NK-92 (cell line): ENCODE measurements at regions not wholly inside any gene's neighbourhood (a gene's known extent, or its start where the extent isn't known, plus 50 kb on each side); places are given as distances from the start of the nearest gene placed in this dataset.

Experiments
- DNase-seq: peaks from one replicate; lab custom pipeline; 2025; ENCODE audit not compliant: unreplicated experiment; lab: John Stamatoyannopoulos, UW

DNA sequence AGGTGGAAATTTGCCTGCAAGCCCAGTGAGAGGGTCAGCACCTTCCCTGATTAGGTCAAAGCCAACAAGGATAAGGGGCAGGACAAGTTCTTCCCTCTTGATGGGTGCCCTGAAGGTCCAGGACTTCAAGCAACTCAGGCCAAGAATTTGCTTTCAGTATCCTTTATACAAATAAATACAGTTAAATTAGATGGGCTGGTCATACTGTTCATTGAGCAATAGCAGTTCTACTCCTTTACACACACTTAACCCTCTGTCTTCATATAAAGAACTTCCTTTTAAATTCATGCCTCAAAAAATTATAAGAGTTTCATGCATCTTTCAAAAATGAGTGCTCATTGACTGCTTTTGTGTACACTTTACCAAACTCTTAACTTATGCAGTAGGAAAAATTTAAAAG, 392.0 kb downstream of the SPRY1 start:
- no peak for DNase-seq

DNA sequence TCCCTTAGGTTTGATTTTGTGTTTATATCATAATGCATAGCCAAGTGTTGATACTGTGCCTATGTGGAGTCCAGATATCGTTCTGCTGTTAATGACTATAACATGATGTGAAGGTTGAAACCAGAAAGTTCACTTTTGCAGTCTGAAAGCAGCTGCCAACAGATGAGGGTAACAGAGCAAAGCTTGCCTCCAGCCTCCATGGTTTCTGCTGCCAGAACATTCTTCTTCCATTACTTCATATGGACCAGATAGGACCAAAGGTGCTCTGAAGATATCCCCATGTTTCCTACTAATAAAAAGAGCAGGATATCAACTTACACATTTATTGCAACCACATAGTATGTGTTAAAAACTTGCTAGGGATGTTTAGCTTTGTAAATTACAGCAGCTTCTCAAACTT, 394.1 kb downstream of the SPRY1 start:
- no peak for DNase-seq

DNA sequence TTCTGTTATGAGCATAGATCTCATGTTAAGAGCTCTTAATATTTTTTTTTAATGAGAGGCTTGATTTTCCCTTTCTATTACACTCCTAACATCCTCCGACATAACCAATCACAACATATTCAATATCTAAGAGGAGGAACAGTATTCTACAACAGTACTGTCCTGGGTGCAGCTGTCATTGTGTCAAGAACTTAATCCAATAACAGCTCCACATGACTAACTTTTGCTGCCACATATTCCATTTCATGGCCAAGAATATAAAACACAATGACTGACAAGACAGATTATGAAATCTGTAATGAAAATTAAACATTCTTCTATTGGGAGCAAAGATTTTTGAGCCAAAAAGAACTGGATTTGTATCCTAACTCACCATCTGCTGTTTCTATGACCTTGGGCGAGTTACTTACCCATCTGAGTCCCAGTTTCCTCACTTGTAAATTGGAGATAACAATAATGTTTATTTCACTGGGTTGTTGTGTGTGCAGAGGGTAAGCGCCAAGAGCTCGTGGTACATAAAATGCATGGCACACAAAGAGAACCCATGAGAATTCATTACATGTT, 405.6 kb downstream of the SPRY1 start:
- DNase-seq = no peak

DNA sequence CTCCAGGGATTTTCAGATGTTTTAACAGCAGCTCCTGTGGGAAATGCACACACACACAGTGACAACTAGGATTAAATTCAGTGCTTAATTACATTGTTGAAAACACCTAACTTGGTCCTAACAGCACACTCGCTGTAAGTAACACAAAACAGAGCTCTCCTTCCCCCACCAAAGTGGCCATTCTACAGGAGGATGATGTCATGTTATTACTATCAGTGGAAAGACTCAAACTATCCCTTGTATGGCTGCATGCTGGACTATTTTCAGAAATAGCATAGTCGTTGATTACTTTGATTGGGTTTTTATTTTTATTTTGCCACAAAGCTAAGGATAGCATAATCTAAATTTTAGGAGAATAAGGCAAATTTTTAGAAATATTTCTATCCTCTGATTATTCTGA, 406.3 kb downstream of the SPRY1 start:
- no peak for DNase-seq

DNA sequence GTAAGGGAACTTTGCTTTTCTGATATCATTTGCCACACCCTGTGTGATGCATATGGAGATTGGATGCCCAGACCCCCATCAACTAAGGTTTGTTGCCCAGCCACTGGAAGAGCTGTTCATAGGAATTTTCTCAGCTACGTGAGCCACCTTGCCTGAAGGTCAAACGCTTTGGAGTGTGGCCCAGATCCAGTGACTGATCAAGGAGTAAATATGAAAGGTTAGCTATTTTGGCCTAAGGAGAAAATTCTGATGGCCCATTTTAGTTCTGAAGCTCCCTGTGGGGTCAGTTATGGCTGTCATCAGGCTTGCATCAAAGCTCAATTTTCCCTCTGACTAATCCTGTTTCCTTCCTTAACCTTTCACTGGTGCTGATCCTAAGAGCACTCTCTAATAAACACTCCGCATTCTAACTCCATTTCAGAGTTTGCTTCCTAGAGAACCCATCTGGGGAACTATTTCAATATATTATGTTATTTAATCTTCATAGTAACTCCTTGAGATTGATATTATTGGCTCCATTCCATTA, 407.7 kb downstream of the SPRY1 start:
- DNase-seq = no peak

DNA sequence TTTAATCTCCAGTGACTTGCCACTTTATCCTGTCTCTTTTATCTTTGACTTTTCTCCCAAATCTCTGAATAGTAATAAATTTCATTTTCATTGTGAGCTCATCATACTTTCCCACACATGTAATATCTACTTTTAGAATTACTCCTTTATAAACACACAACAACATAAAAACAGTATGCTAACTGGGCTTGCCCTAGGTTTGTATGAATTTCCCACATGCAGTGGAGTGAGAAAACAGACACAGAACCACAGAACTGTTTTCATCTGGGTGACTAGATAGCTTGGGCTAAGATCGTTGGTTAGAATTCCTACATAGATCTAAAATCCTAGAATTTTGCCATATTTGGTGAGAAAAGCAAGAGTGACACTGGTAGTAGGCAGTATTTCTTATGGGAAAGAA, 409.5 kb downstream of the SPRY1 start:
- DNase-seq = no peak

DNA sequence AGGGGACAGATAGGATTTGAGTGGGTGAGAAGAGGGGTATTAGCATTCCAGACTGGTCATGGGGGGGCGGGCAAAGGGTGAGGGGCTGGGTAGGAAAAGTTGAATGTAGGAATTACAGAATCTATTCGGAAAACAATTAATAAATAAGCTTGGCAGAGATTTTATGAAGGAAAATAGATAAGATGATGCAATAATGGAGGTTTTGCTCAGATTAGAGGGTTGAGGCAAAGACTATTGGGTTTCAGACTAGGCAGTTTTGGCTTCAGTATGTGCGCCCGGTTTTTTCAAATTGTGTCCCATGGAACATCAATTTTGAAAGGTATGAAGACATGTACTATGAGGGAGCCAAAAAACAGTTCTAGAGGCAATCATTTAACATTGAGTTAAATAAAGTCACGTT, 410.6 kb downstream of the SPRY1 start:
- DNase-seq = no peak

DNA sequence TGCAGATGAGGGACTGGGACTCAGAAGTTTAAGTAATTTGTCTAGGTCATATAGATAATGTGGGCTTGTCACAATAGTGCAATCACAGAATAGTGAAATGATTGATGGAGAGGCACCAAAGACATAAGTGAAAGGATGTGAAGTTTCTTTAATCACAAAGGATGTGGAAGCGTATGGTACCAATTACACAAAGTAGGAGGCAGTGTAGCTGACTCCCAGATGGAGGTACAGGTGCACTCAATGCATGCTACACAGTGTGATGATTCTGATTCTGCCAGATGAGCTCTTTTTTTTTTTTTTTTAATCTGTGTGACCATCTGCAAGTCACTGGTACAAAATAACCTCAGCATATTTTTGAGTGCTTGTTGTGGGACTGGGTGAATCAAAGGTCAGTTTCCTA, 411.3 kb downstream of the SPRY1 start:
- no peak for DNase-seq

DNA sequence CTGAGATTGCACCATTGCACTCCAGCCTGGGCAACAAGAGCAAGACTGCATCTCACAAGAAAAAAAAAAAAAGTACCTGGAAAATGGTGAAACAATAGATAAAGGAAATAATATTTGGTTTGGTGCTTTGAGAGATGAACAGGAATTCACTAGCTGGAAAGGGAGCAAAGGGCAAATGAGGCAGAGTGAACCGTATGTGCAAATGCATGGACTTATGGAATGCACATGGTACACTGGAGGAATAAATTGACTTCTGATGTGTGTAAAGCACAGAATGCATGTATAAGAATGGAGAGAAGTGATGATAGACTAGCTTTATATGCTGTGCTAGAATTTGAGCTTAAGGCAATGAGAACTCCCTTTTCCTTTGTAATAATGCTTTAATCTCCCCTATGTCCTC, 413.3 kb downstream of the SPRY1 start:
- no peak for DNase-seq

DNA sequence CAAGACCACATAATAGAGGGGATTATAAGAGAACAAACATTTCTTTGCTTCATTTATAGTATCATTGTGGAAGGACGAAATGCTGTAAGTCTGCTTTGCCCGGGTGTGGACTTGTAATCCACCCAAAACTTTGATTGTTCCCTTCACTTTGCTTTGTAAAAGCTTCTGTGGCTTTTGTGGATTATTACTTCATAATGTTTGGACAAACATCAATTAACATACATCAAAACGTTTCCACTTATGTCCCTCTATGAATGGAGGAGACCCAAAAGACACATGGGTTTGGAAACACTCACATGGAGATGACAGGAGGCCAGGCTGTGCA, 415.4 kb downstream of the SPRY1 start:
- DNase-seq = no peak

DNA sequence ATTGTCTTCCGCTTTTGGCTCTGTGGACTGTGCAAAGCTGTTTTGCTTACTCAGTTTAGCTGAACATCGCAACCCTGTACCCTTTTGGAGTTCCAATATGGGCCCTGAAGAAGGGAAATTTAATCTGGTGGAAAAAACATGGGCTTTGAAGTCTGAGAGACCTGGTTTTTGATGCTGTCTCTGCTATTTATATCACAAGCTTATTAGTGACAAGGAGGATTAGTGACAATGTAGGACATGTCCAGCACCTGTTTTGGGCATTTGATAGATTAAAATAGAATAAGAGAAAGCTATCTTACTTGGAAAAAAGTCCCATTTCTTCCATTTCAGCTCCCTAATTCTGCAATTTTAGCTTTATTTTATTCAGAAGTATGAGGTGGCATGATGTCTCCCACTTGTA, 417.3 kb downstream of the SPRY1 start:
- no peak for DNase-seq

DNA sequence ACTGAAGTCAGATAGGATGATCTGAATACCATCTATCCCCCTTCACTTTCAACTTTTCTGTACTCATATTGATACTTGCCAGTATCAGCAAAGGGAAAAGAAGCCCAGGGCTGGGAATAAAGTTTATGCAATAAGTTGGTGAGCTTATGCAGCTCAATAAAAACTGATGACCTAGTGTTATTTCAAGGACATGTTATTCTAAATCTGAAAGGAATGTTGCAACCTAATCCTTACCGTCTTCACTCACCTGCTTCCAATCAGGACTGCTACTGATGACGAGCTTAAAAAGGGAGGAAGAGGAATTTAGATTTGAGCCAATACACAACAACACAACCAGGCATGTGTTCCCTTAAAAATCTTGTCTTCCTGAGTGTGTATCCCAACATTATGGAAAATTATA, 419.9 kb downstream of the SPRY1 start:
- no peak for DNase-seq

DNA sequence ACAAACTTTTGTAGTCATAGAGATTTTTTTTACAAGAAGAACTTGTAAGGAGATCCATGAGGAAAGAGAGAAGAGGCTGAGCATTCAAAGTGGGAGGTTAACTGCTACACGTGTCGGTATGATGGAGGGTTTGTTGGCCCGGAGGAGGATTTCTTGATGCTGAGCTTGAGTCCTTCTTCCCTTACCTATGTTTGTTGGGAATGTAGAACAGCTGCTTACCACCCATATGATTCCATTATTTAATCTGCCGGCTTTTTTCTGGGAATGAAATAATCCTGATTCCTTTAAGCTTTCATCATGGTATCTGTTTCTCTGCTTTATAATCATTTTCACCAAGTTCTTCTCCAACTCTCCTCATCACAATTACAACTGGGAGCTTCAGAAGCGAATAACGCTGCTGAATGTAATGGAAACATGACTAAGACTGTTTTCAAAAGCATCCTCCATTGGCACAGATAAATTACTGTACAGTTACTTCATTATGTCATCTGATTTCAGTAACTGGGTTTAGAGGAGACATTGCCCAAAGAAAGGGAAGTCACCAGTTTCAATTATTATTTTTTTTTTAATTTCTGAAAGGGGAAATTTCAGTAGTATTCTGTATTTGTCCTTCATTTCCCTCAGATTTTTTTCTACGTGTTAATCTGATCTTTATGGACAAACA, 420.6 kb downstream of the SPRY1 start:
- no peak for DNase-seq

DNA sequence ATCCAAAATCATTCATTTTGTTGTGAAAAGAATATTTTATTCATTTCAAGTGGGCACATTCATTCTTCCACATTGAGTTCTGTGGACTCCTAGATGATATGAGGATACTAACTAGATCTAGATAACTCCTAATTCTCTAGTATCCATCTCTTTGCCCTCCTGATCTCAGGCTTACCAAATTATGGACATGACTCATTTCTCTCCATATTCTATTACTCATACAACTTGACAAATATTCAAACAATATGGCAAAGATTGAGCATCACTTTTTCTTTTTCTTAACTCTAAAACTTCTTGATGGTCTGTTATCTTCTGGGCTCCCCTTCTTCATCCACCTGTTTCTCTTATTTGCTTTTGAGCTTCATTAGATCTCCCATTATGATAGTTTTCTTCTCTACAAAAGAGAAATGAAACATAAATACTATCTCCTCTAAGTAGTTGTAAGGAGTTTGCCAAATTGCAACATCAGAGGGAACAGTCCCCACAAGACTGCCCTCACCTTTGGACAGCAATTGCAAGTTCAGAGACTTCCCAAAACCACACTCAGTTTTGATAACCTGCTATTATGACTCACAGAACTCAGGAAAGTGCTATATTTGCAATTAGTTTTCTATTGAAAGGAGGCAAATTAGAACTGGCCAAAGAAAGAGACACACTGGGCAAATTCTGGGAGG, 422.9 kb downstream of the SPRY1 start:
- no peak for DNase-seq

DNA sequence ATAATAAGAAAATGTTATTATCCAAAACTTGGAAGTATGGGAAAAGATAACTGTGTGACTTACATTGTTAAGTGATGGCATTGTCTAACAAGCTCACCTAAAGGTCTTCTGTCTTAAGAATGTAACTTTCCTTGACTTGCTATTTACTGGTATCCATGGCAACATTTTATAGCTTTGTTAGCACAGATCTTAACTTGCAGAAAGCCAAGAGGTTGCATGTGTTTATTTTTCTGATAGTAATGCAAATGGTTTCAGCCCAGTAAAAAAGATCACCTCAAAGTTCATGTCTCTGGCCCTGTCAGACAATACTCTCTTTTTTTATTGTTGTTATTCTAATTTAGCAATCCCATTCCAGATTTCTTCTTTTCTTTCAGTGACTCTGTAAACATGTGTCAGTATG, 425.3 kb downstream of the SPRY1 start:
- no peak for DNase-seq

DNA sequence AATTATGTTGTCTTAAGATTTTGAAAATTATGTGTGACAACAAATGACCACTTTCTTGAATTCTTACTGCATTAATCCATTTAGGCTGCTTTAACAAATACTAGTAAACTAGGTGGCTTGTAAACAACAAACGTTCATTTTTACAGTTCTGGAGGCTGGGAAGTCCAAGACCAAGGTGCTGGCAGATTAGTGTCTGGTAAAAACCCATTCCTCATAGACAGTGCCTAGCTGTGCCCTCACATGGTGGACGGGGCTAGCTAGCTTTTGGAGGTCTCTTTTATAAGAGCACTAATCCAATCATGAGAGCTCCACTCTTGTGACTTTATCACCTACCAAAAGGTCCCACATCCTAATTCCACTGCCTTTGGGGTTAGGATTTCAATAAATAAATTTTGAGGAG, 425.8 kb downstream of the SPRY1 start:
- no peak for DNase-seq

DNA sequence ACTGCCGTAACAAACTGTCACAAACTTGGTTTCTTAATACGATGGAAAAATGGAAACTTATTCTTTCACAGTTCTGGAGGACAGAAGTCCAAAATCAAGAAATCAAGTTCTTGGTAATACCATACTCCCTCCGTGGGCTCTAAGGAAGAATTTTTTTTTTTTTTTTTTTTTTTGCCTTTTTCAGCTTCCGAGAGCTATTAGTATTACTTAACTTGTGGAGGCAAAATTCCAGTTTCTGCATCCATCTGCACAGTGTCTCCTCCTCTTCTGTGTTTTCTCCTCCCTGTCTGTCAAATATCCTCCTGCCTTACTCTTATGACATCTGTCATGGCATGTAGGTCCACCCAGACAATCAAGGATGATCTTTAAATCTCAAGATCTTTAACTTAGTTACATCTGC, 426.6 kb downstream of the SPRY1 start:
- no peak for DNase-seq

DNA sequence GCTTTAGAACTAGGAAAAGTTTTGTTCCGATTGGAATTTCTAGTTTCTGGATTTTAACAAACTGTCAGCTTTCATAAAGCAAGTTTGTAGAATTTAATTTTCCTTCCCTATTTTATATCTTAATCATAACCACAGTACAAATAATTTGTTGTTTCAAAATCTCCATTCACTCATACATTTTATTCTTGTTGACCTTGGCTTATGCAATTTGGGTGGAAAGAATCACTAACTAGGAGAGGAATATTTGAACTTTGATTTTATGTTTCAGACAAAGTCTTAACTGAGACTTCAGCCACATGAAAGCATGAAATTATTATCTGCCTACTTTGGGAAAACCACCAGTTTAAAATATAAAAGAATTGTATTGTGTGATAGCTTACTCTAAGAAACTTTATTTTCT, 427.9 kb downstream of the SPRY1 start:
- DNase-seq = no peak

DNA sequence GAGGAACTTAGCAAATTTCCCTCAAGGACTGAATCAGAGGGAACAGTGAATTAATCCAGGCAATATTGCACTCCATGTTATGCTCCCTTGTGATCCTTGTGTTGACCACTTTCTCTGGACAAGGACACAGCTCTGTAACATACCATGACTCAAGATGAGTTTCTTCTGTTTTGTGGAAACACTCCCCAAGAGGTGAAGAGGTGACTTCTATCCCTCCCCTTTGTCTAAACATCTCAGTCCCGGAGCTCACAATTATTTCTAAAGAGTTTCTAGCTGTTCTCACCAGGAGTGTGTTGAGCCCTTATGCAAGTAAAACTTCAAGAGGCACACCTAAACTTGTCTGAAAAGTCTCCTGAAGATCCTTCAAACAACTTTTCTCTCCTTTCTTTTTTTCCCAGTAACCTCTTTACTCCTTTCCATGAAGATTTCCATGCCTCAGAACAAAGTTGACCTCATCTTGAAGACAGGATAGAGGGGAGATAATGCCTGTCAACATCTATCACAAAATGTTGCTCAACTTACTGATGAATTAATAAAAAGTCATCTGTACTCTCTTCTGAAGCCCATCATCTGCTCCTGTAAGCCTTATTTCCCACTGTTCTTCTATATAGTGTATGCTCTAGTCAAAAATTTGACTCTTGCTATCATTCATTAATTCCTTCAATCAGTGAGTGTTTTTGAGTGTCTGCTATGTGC, 429.1 kb downstream of the SPRY1 start:
- DNase-seq = no peak

DNA sequence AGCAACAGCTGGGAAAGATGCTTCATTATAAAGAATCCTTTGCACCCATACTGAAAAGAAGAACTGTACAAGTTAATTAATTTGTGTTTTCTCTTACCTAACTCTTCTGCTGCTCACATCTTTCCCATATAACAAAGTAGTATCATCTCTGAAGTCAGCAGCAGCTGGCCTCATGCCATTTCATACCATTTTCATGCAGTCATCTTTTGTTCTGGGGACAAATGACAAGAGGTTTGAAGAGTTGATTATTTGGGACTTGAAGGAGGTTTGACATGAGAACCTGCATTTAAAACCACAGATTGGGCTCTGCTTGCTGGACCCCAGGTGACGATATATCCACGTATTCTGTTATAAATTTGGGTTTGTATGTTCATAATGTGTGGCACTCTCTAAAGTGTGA, 430.3 kb downstream of the SPRY1 start:
- no peak for DNase-seq

DNA sequence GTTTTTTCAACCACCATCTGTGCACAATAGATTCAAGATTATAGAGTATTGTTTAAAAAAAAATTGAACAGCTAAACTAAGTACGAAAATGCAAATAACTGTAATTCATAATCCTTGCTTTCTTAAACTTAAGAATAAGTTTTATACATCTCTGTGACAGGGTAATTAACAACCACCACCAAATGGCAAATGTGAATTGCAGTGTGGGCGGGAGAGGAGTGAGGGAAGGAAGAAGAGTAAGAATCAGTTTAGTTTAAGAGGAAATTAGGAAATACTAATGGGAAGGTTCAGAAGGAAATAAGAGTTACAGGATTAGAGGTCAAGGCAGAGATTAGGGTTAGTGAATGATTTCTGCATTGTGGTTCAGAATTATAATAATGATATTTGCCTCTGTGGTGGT, 430.9 kb downstream of the SPRY1 start:
- no peak for DNase-seq

DNA sequence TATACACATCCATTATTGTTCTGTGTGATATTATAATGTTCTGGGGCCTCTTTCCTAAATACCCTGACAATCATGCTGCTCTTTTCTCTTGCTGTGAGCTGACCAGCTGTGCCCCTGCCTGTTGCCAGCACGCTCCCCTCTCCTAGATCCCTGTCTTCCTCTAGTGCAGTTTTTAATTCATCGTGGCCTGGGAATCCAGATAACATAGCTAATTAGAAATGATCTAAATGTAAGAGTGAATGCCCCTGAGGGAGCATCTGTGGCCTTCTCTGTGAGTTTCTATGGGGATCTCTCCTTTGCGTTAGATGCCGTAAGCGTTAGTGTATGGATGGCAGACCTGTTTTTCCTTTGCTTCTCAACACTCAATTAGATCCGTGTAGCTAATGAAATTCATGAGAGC, 434.3 kb downstream of the SPRY1 start:
- no peak for DNase-seq
